Thyroid gland (tissue), 4 donors: ENCODE measurements at regions not wholly inside any gene's neighbourhood (a gene's known extent, or its start where the extent isn't known, plus 50 kb on each side); places are given as distances from the start of the nearest gene placed in this dataset.

ENCODE experiments used
- CTCF ChIP-seq, 6 experiments: fragments of 200-600 bp in 3 of 6; fragments of 450-650 bp in 3 of 6; sonication (generic) in 3 of 6; IDR thresholded peaks; one replicate each; pipeline ENCODE4 v1.5.1; 2016 to 2019; ENCODE audit warnings: antibody characterized with exemption in 6 of 6, mild to moderate bottlenecking in 2 of 6, inconsistent platforms in 1 of 6, moderate library complexity in 1 of 6
- POLR2A ChIP-seq, 2 donors: fragments of 450-650 bp; IDR thresholded peaks; one replicate each; pipeline ENCODE4 v1.6.1; 2017; ENCODE audit warnings: antibody characterized with exemption in 2 of 2, mild to moderate bottlenecking in 2 of 2, moderate library complexity in 1 of 2

GRCh38 chr16:74165566-74166080 is 131.0 kb upstream of the PSMD7 start:
- TF ChIP-seq POLR2A (IDR thresholded peaks at IDR 0.05) (no peak), CTCF (IDR thresholded peaks at IDR 0.05) (no peak)
